SK-N-MC (cell line): ENCODE measurements at regions not wholly inside any gene's neighbourhood (a gene's known extent, or its start where the extent isn't known, plus 50 kb on each side); places are given as distances from the start of the nearest gene placed in this dataset.

Source experiments
- EZH2 ChIP-seq: fragments of 200-600 bp; sonication (generic); IDR thresholded peaks from one replicate; pipeline ENCODE4 v1.6.1; 2017; ENCODE audit warnings: antibody characterized with exemption
- FOXP2 ChIP-seq: optimal IDR thresholded peaks from 2 replicates; pipeline ENCODE3; 2011; ENCODE audit warnings: mild to moderate bottlenecking, moderate library complexity; ENCODE audit not compliant: insufficient read depth; ENCODE audit errors: extremely low read length, control extremely low read depth
- POLR2AphosphoS5 ChIP-seq: IDR thresholded peaks from 2 replicates; pipeline ENCODE4 v1.6.1; 2012; ENCODE audit warnings: mild to moderate bottlenecking, low read depth, low read length, borderline replicate concordance

DNA sequence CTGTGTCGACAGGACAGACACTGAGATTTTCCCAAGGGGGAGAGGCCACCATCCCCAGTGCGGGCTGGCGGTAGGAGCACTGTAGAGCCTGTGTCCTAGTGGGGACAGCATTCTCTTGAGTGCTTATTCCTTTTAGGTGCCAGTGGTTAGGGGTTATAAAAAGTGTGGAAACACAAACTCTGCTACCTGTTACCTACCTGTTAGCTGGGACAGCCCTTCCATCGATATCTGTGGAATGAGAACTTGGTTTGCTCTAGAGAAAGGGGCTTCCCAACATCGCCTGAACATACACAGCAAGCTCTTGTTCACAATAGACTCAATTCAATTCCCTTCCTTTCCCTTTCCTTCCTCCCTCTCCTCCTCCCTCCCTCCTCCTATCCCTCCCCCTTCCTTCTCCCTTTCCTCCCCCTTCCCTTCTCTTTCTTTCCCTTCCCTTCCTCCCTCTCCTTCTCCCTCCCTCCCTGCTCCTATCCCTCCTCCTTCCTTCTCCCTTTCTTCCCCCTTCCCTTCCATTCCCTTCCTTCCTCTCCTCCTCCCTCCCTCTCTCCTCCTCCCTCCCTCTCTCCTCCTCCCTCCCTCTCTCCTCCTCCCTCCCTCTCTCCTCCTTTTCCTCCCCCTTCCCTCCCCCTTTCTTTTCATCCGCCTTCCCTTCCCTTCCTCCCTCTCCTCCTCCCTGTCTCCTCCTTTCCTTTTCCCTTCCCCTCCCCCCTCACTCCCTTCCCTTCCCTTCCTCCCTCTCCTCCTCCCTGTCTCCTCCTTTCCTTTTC is 188.5 kb downstream of the URI1 start:
- TF ChIP-seq POLR2AphosphoS5: no peak
- TF ChIP-seq EZH2: no peak
- TF ChIP-seq FOXP2: no peak
